ENCODE measurements at regions not wholly inside any gene's neighbourhood (a gene's known extent, or its start where the extent isn't known, plus 50 kb on each side); places are given as distances from the start of the nearest gene placed in this dataset.

GRCh38 chr3:90129730-90130129 lies 1022.3 kb downstream of the EPHA3 start:
- POLR2A ChIA-PET, result no interaction called here
- ATAC-seq (ENCODE audit: poor library complexity) (no peak), DNase-seq (no peak)
- Mint-ChIP-seq H3K36me3 (ENCODE audit: low read depth) (no peaks in the 10 kb centered on the region), H3K27ac (no peak overlapping the region), H3K4me3 (no peak overlapping the region), H3K9me3 (peaks cover 12% of the 10 kb centered on the region), H3K27me3 (no peaks in the 10 kb centered on the region), H3K4me1 (ENCODE audit: low read depth) (no peaks in the 10 kb centered on the region)
- no peaks in the 10 kb centered on the region for H3K4me1 ChIP-seq (ENCODE audit: insufficient read depth, low read length)
- no peak overlapping the region for H3K27ac ChIP-seq (ENCODE audit: low read depth in 1 of 2, low read length in 2 of 2)
- H3K4me3 ChIP-seq (ENCODE audit: low read length), result no peak overlapping the region
- CTCF ChIA-PET, result no interaction called here
- intact Hi-C loops (cut with DNase I, micrococcal nuclease), result no loop called here
- no peak for TF ChIP-seq CTCF (IDR thresholded peaks at IDR 0.05)
- H3K9me3 ChIP-seq (ENCODE audit: control insufficient read depth in 1 of 2, insufficient read depth in 1 of 2, low read length in 2 of 2), result no peaks in the 10 kb centered on the region
- no peaks in the 10 kb centered on the region for H3K27me3 ChIP-seq (ENCODE audit: control insufficient read depth in 1 of 2, insufficient read depth in 2 of 2, low read length in 2 of 2)
- H3K36me3 ChIP-seq (ENCODE audit: insufficient read depth, low read length), result no peaks in the 10 kb centered on the region

- H3K9me3 ChIP-seq (ENCODE audit: control insufficient read depth in 1 of 2, insufficient read depth in 1 of 2, low read length in 2 of 2), result no peaks in the 10 kb centered on the region
Observed at GRCh38 chr3:90132197-90132596, 1024.8 kb downstream of the EPHA3 start.

GRCh38 chr3:90134090-90134489 lies 1026.7 kb downstream of the EPHA3 start:
- CTCF ChIA-PET, result no interaction called here
- no peak for DNase-seq
- intact Hi-C loops (cut with DNase I, micrococcal nuclease), result no loop called here
- Mint-ChIP-seq H3K27me3 (no peaks in the 10 kb centered on the region), H3K9me3 (peaks cover 8% of the 10 kb centered on the region), H3K36me3 (ENCODE audit: low read depth) (no peaks in the 10 kb centered on the region), H3K4me1 (ENCODE audit: low read depth) (no peaks in the 10 kb centered on the region), H3K4me3 (no peak overlapping the region), H3K27ac (no peak overlapping the region)
- TF ChIP-seq CTCF (IDR thresholded peaks at IDR 0.05), result no peak
- Histone ChIP-seq H3K27me3 (ENCODE audit: control insufficient read depth in 1 of 2, insufficient read depth in 2 of 2, low read length in 2 of 2) (no peaks in the 10 kb centered on the region), H3K36me3 (ENCODE audit: insufficient read depth, low read length) (no peaks in the 10 kb centered on the region), H3K27ac (ENCODE audit: low read depth in 1 of 2, low read length in 2 of 2) (no peak overlapping the region), H3K9me3 (ENCODE audit: control insufficient read depth in 1 of 2, insufficient read depth in 1 of 2, low read length in 2 of 2) (no peaks in the 10 kb centered on the region), H3K4me3 (ENCODE audit: low read length) (no peak overlapping the region), H3K4me1 (ENCODE audit: insufficient read depth, low read length) (no peaks in the 10 kb centered on the region)
- no peak for ATAC-seq (ENCODE audit: poor library complexity)
- POLR2A ChIA-PET, result no interaction called here

More at GRCh38 chr3:90132197-90132596, 1024.8 kb downstream of the EPHA3 start:
- intact Hi-C loops (cut with DNase I, micrococcal nuclease), result no loop called here
- Mint-ChIP-seq H3K4me1 (ENCODE audit: low read depth) (no peaks in the 10 kb centered on the region), H3K27me3 (no peaks in the 10 kb centered on the region), H3K4me3 (no peak overlapping the region), H3K9me3 (peaks cover 4% of the 10 kb centered on the region), H3K36me3 (ENCODE audit: low read depth) (no peaks in the 10 kb centered on the region), H3K27ac (no peak overlapping the region)
- H3K36me3 ChIP-seq (ENCODE audit: insufficient read depth, low read length), result no peaks in the 10 kb centered on the region
- ChIA-PET POLR2A (no interaction called here), CTCF (no interaction called here)
- no peak overlapping the region for H3K27ac ChIP-seq (ENCODE audit: low read depth in 1 of 2, low read length in 2 of 2)
- no peaks in the 10 kb centered on the region for H3K27me3 ChIP-seq (ENCODE audit: control insufficient read depth in 1 of 2, insufficient read depth in 2 of 2, low read length in 2 of 2)
- no peaks in the 10 kb centered on the region for H3K4me1 ChIP-seq (ENCODE audit: insufficient read depth, low read length)
- DNase-seq, result no peak
- H3K4me3 ChIP-seq (ENCODE audit: low read length), result no peak overlapping the region
- TF ChIP-seq CTCF (IDR thresholded peaks at IDR 0.05), result no peak
- no peak for ATAC-seq (ENCODE audit: poor library complexity)
